Esophagus muscularis mucosa (tissue), 4 donors: ENCODE measurements at regions not wholly inside any gene's neighbourhood (a gene's known extent, or its start where the extent isn't known, plus 50 kb on each side); places are given as distances from the start of the nearest gene placed in this dataset.
A peak's percentile ranks its signal among the peaks of the same experiment; 100 is the strongest.

Experiments
- DNase-seq: peaks from one replicate; pipeline ENCODE4 v3.0.0-alpha.2; 2017; ENCODE audit errors: extremely low spot score
- H3K27ac ChIP-seq, 4 donors: fragments of 200-600 bp; sonication (generic); replicated peaks in 1 of 4; 1 replicate in 3 of 4; 2 replicates in 1 of 4; pipeline ENCODE4 v1.5.1; 2016 to 2019; ENCODE audit warnings: mild to moderate bottlenecking in 1 of 4
- H3K27me3 ChIP-seq, 4 donors: fragments of 200-600 bp; sonication (generic); one replicate each; pipeline versions ENCODE4 v1.5.1 to v1.6.0; 2016 to 2019
- H3K36me3 ChIP-seq, 4 donors: fragments of 200-600 bp; sonication (generic); one replicate each; pipeline ENCODE4 v1.5.1; 2016 to 2019
- H3K4me1 ChIP-seq, 4 donors: fragments of 200-600 bp; sonication (generic); one replicate each; pipeline ENCODE4 v1.5.1; 2016 to 2019
- H3K4me3 ChIP-seq, 4 donors: fragments of 200-600 bp; sonication (generic); 1 replicate in 2 of 4; 2 replicates in 2 of 4; pipeline ENCODE4 v1.5.1; 2016 to 2019; ENCODE audit warnings: mild to moderate bottlenecking in 4 of 4, moderate library complexity in 1 of 4
- H3K9me3 ChIP-seq, 4 donors: fragments of 200-600 bp; sonication (generic); 1 replicate in 3 of 4; 2 replicates in 1 of 4; pipeline ENCODE4 v1.5.1; 2016 to 2019
- CTCF ChIP-seq, 3 experiments: fragments of 200-600 bp in 2 of 3; fragments of 450-650 bp in 1 of 3; sonication (generic) in 2 of 3; IDR thresholded peaks; one replicate each; pipeline ENCODE4 v1.5.1; 2017 to 2019; ENCODE audit warnings: antibody characterized with exemption in 3 of 3, mild to moderate bottlenecking in 2 of 3, moderate library complexity in 1 of 3
- EP300 ChIP-seq: sonication (generic); formaldehyde crosslinking; IDR thresholded peaks from one replicate; pipeline ENCODE4 v1.6.1; 2017; ENCODE audit warnings: antibody characterized with exemption
- POLR2A ChIP-seq: fragments of 450-650 bp; IDR thresholded peaks from one replicate; pipeline ENCODE4 v1.6.1; 2017; ENCODE audit warnings: antibody characterized with exemption, moderate library complexity, mild to moderate bottlenecking, low read depth
- POLR2AphosphoS5 ChIP-seq, 2 donors: sonication (generic); formaldehyde crosslinking; IDR thresholded peaks; one replicate each; pipeline ENCODE4 v1.6.1; 2017; ENCODE audit warnings: antibody characterized with exemption in 2 of 2
- WGBS: methylation state at CpG from one replicate; pipeline ENCODE4 v1.1.5; 2018; 5-methylcytosine and 5-hydroxymethylcytosine counted together
- intact Hi-C: fragments of 100-400 bp; cut with DNase I; formaldehyde crosslinking; loops from one replicate; pipeline ENCODE4 v1.15.1; 2023

- H3K27ac ChIP-seq, result no peak overlapping the region
- TF ChIP-seq POLR2A (no peak), POLR2AphosphoS5 (IDR thresholded peaks at IDR 0.05) (no peak), CTCF (IDR thresholded peaks at IDR 0.05) (no peak), EP300 (no peak)
- no peak for DNase-seq
- intact Hi-C loops, result no loop called here
- 49% methylated on average over 6 of the region's 6 CpGs for WGBS
- H3K9me3 ChIP-seq, result no peaks in the 10 kb centered on the region
- no peak overlapping the region for H3K4me3 ChIP-seq
- no peaks in the 10 kb centered on the region for H3K27me3 ChIP-seq
- H3K4me1 ChIP-seq, result peaks cover 0 to 11% (median 4%) of the 10 kb centered on the region in 4 donors
- no peaks in the 10 kb centered on the region for H3K36me3 ChIP-seq
These were observed 75.3 kb upstream of the PALMD start for GRCh38 chr1:99570486-99571089.

GRCh38 chr1:99571092-99571734, 74.7 kb upstream of the PALMD start:
- no peak overlapping the region for H3K27ac ChIP-seq
- intact Hi-C loops, result no loop called here
- H3K9me3 ChIP-seq, result no peaks in the 10 kb centered on the region
- no peak for TF ChIP-seq EP300
- H3K4me3 ChIP-seq, result no peak overlapping the region
- DNase-seq, result no peak
- H3K4me1 ChIP-seq, result peaks cover 0 to 11% (median 4%) of the 10 kb centered on the region in 4 donors
- no peaks in the 10 kb centered on the region for H3K27me3 ChIP-seq
- 56% methylated on average over 6 of the region's 6 CpGs for WGBS
- no peaks in the 10 kb centered on the region for H3K36me3 ChIP-seq

- H3K4me1 ChIP-seq, result peaks cover 0 to 11% (median 4%) of the 10 kb centered on the region in 4 donors
- H3K9me3 ChIP-seq, result no peaks in the 10 kb centered on the region
- H3K27me3 ChIP-seq, result no peaks in the 10 kb centered on the region
- TF ChIP-seq POLR2A (no peak), CTCF (IDR thresholded peaks at IDR 0.05) (no peak), POLR2AphosphoS5 (IDR thresholded peaks at IDR 0.05) (no peak), EP300 (no peak)
- WGBS, result 79% methylated on average over 3 of the region's 3 CpGs
- H3K27ac ChIP-seq, result no peak overlapping the region
- intact Hi-C loops, result no loop called here
- no peak for DNase-seq
- H3K4me3 ChIP-seq, result no peak overlapping the region
- no peaks in the 10 kb centered on the region for H3K36me3 ChIP-seq
These were observed 72.3 kb upstream of the PALMD start for GRCh38 chr1:99573431-99574217.

GRCh38 chr1:99577313-99577712, 68.6 kb upstream of the PALMD start:
- no peak for DNase-seq
- Histone ChIP-seq H3K36me3 (no peaks in the 10 kb centered on the region), H3K9me3 (no peaks in the 10 kb centered on the region), H3K27me3 (no peaks in the 10 kb centered on the region), H3K27ac (no peak overlapping the region), H3K4me3 (no peak overlapping the region), H3K4me1 (peaks cover 0 to 21% (median 4%) of the 10 kb centered on the region in 4 donors)
- WGBS, result 66% methylated on average over 3 of the region's 3 CpGs
- intact Hi-C loops, result no loop called here
- TF ChIP-seq POLR2A (no peak), EP300 (no peak), POLR2AphosphoS5 (IDR thresholded peaks at IDR 0.05) (no peak), CTCF (IDR thresholded peaks at IDR 0.05) (no peak)

GRCh38 chr1:99579691-99580172, 66.2 kb upstream of the PALMD start:
- Histone ChIP-seq H3K27ac (peak overlapping the region in 1 of 4 donors; percentile 18), H3K27me3 (no peaks in the 10 kb centered on the region), H3K4me3 (no peak overlapping the region), H3K36me3 (no peaks in the 10 kb centered on the region), H3K9me3 (no peaks in the 10 kb centered on the region), H3K4me1 (peaks cover 0 to 10% (median 2%) of the 10 kb centered on the region in 4 donors)
- DNase-seq, result no peak
- no peak for TF ChIP-seq POLR2AphosphoS5 (IDR thresholded peaks at IDR 0.05)
- TF ChIP-seq CTCF (IDR thresholded peaks at IDR 0.05), result no peak
- TF ChIP-seq EP300, result no peak
- TF ChIP-seq POLR2A, result no peak
- WGBS, result 60% methylated on average over 2 of the region's 2 CpGs
- intact Hi-C loops, result no loop called here
